SK-N-SH (cell line): ENCODE measurements at regions not wholly inside any gene's neighbourhood (a gene's known extent, or its start where the extent isn't known, plus 50 kb on each side); places are given as distances from the start of the nearest gene placed in this dataset.

Source experiments
- CHD2 ChIP-seq: fragments of 150-350 bp; IDR thresholded peaks from 2 replicates; pipeline ENCODE4 v1.6.1; 2018; ENCODE audit warnings: low read length; ENCODE audit not compliant: partially characterized antibody
- FOXJ3 ChIP-seq: sonication (generic); formaldehyde crosslinking; IDR thresholded peaks from 2 replicates; pipeline ENCODE4 v1.5.1; 2020; ENCODE audit warnings: mild to moderate bottlenecking, missing genetic modification reagents
- JUND ChIP-seq: IDR thresholded peaks from 2 replicates; pipeline ENCODE4 v1.4.0; 2012
- RAD21 ChIP-seq: IDR thresholded peaks from 2 replicates; pipeline ENCODE4 v1.6.1; 2012; ENCODE audit warnings: mild to moderate bottlenecking, low read length
- RCOR1 ChIP-seq: fragments of 150-350 bp; IDR thresholded peaks from 2 replicates; pipeline ENCODE4 v1.6.1; 2017; ENCODE audit warnings: antibody characterized with exemption, low read length
- TF ChIP-seq, protein P1 (sequence below): fragments of 200-600 bp; sonication (generic); IDR thresholded peaks from 2 replicates; pipeline ENCODE4 v1.6.1; 2017; ENCODE audit warnings: antibody characterized with exemption, mild to moderate bottlenecking, moderate library complexity

DNA sequence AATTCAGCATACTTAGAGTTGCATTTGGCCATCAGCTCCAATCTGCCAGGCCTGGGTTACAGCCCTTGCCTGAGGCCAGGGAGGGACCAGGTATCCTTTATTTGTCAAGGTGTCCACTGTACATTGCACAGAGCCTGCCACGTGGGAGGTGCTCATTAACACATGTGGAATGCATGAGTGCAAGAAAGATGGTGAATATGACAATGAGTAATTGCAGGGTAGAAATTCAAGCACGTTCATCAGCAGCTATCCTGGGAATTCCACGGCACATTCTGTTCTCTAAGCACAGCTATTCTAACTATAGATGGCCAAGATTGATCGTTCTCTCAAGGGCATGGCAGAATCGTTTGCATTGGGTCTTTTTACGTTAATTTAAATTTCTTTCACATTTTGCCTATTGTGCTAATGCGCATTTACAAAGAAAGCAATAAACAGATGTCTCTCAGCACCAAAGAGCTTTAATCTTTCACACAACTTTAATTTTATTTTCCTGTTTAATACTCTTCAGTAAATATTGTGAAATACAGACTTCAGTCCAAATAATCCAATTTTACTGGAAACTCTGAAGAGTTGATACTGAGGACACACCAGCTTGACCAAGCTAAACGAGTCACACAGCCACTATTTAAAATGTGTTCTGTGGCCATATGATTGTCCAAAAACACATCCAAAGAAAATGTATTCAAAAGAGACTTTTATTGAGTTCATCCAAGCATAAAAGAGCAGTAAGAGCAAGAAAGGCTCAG, 1025.7 kb upstream of the TMEM132C start:
- TF ChIP-seq JUND, result no peak
- TF ChIP-seq CHD2, result no peak
- TF ChIP-seq, protein P1, sequence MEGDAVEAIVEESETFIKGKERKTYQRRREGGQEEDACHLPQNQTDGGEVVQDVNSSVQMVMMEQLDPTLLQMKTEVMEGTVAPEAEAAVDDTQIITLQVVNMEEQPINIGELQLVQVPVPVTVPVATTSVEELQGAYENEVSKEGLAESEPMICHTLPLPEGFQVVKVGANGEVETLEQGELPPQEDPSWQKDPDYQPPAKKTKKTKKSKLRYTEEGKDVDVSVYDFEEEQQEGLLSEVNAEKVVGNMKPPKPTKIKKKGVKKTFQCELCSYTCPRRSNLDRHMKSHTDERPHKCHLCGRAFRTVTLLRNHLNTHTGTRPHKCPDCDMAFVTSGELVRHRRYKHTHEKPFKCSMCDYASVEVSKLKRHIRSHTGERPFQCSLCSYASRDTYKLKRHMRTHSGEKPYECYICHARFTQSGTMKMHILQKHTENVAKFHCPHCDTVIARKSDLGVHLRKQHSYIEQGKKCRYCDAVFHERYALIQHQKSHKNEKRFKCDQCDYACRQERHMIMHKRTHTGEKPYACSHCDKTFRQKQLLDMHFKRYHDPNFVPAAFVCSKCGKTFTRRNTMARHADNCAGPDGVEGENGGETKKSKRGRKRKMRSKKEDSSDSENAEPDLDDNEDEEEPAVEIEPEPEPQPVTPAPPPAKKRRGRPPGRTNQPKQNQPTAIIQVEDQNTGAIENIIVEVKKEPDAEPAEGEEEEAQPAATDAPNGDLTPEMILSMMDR, result no peak
- no peak for TF ChIP-seq FOXJ3 (CRISPR knock-in tag)
- TF ChIP-seq RAD21, result no peak
- TF ChIP-seq RCOR1, result no peak
